H9 (cell line): ENCODE measurements at regions not wholly inside any gene's neighbourhood (a gene's known extent, or its start where the extent isn't known, plus 50 kb on each side); places are given as distances from the start of the nearest gene placed in this dataset.

Source experiments
- DNase-seq: peaks from one replicate; pipeline ENCODE4 v3.0.0-alpha.2; 2017
- H2AFZ ChIP-seq: one replicate; pipeline ENCODE4 v1.6.1; 2013; ENCODE audit warnings: mild to moderate bottlenecking, low read length, control low read depth, moderate library complexity
- H2AK5ac ChIP-seq: 2 replicates; pipeline ENCODE4 v1.6.1; 2013; ENCODE audit warnings: low read length, control low read depth, mixed read lengths; ENCODE audit not compliant: insufficient read length
- H2BK120ac ChIP-seq: one replicate; pipeline ENCODE4 v1.6.1; 2013; ENCODE audit warnings: low read depth, mild to moderate bottlenecking, low read length, control low read depth, inconsistent platforms; ENCODE audit not compliant: poor library complexity, severe bottlenecking
- H2BK12ac ChIP-seq: 2 replicates; pipeline ENCODE4 v1.6.1; 2013; ENCODE audit warnings: low read length, control low read depth, mixed read lengths, low read depth; ENCODE audit not compliant: insufficient read length
- H2BK15ac ChIP-seq: 2 replicates; pipeline ENCODE4 v1.6.1; 2013; ENCODE audit warnings: low read depth, low read length, control low read depth
- H2BK20ac ChIP-seq: one replicate; pipeline ENCODE4 v1.6.1; 2013; ENCODE audit warnings: low read depth, mild to moderate bottlenecking, low read length, control low read depth, inconsistent platforms; ENCODE audit not compliant: poor library complexity, severe bottlenecking
- H2BK5ac ChIP-seq: 2 replicates; pipeline ENCODE4 v1.6.1; 2013; ENCODE audit warnings: low read length, control low read depth, mixed read lengths; ENCODE audit not compliant: insufficient read length
- H3K14ac ChIP-seq: 2 replicates; pipeline ENCODE4 v1.6.1; 2013; ENCODE audit warnings: low read length, control low read depth; ENCODE audit not compliant: insufficient read depth
- H3K18ac ChIP-seq: 2 replicates; pipeline ENCODE4 v1.6.1; 2013; ENCODE audit warnings: low read depth, mild to moderate bottlenecking, mixed read lengths, low read length, control low read depth; ENCODE audit not compliant: insufficient read length
- H3K23ac ChIP-seq: 2 replicates; pipeline ENCODE4 v1.6.1; 2013; ENCODE audit warnings: low read length, control low read depth, mixed read lengths, low read depth; ENCODE audit not compliant: insufficient read length
- H3K23me2 ChIP-seq: 2 replicates; pipeline ENCODE4 v1.6.1; 2013; ENCODE audit warnings: low read depth, mild to moderate bottlenecking, mixed read lengths, low read length, control low read depth; ENCODE audit not compliant: insufficient read length, poor library complexity, severe bottlenecking
- H3K27ac ChIP-seq: 2 replicates; pipeline ENCODE4 v1.5.1; 2013; ENCODE audit warnings: low read length, control low read depth, mixed read lengths, low read depth; ENCODE audit not compliant: insufficient read length
- H3K27me3 ChIP-seq: 2 replicates; pipeline ENCODE4 v1.6.1; 2013; ENCODE audit warnings: low read length, control low read depth, inconsistent platforms; ENCODE audit not compliant: insufficient read depth
- H3K4ac ChIP-seq: 2 replicates; pipeline ENCODE4 v1.6.1; 2013; ENCODE audit warnings: low read depth, mild to moderate bottlenecking, control low read depth, inconsistent platforms, low read length, moderate library complexity
- H3K4me1 ChIP-seq: 2 replicates; pipeline ENCODE4 v1.6.1; 2013; ENCODE audit warnings: low read length, control low read depth, inconsistent platforms; ENCODE audit not compliant: insufficient read depth
- H3K4me2 ChIP-seq: 2 replicates; pipeline ENCODE4 v1.6.1; 2013; ENCODE audit warnings: low read length, control low read depth, mixed read lengths; ENCODE audit not compliant: insufficient read length, insufficient read depth
- H3K56ac ChIP-seq: 2 replicates; pipeline ENCODE4 v1.6.1; 2013; ENCODE audit warnings: low read depth, mild to moderate bottlenecking, mixed read lengths, low read length, control low read depth; ENCODE audit not compliant: insufficient read length
- H3K79me1 ChIP-seq: 2 replicates; pipeline ENCODE4 v1.6.1; 2013; ENCODE audit warnings: low read depth, mild to moderate bottlenecking, moderate library complexity, low read length, control low read depth, inconsistent platforms; ENCODE audit not compliant: insufficient read depth, poor library complexity, severe bottlenecking
- H3K79me2 ChIP-seq: 2 replicates; pipeline ENCODE4 v1.6.1; 2013; ENCODE audit warnings: low read length, control low read depth, inconsistent platforms; ENCODE audit not compliant: insufficient read depth
- H3K9ac ChIP-seq: 2 replicates; pipeline ENCODE4 v1.6.1; 2013; ENCODE audit warnings: low read length, control low read depth, mixed read lengths; ENCODE audit not compliant: insufficient read length; ENCODE audit errors: extremely low read depth
- H3K9me3 ChIP-seq: one replicate; pipeline ENCODE4 v1.6.1; 2013; ENCODE audit warnings: low read depth, low read length, inconsistent platforms; ENCODE audit not compliant: control insufficient read depth
- H3T11ph ChIP-seq: one replicate; pipeline ENCODE4 v1.6.1; 2013; ENCODE audit warnings: mild to moderate bottlenecking, low read length, control low read depth, inconsistent platforms
- H4K20me1 ChIP-seq: one replicate; pipeline ENCODE4 v1.6.1; 2013; ENCODE audit not compliant: control insufficient read depth, insufficient read length, insufficient read depth
- H4K5ac ChIP-seq: 2 replicates; pipeline ENCODE4 v1.6.1; 2013; ENCODE audit warnings: low read depth, mild to moderate bottlenecking, mixed read lengths, low read length, control low read depth; ENCODE audit not compliant: insufficient read length
- H4K8ac ChIP-seq: replicated peaks from 2 replicates; pipeline ENCODE4 v1.6.1; 2013; ENCODE audit warnings: low read length, control low read depth, mixed read lengths, low read depth; ENCODE audit not compliant: insufficient read length
- H4K91ac ChIP-seq: 2 replicates; pipeline ENCODE4 v1.6.1; 2013; ENCODE audit warnings: low read depth, mild to moderate bottlenecking, moderate library complexity, mixed read lengths, low read length, control low read depth; ENCODE audit not compliant: insufficient read length
- H3K27ac Mint-ChIP-seq, 3 experiments: 2 replicates in 2 of 3; 3 replicates in 1 of 3; pipeline ENCODE4 v1.8.0; 2020 to 2021; ENCODE audit warnings: mixed read lengths in 3 of 3, mild to moderate bottlenecking in 1 of 3, moderate library complexity in 1 of 3
- H3K27me3 Mint-ChIP-seq: 2 replicates; pipeline ENCODE4 v1.8.0; 2021; ENCODE audit warnings: low read depth, mild to moderate bottlenecking, moderate library complexity, mixed read lengths
- H3K36me3 Mint-ChIP-seq, 3 experiments: 2 replicates in 2 of 3; 3 replicates in 1 of 3; pipeline ENCODE4 v1.8.0; 2020 to 2021; ENCODE audit warnings: low read depth in 3 of 3, mixed read lengths in 3 of 3; ENCODE audit not compliant: insufficient read depth in 1 of 3
- H3K4me1 Mint-ChIP-seq, 2 experiments: 2 replicates each; pipeline ENCODE4 v1.8.0; 2020; ENCODE audit warnings: mixed read lengths in 2 of 2
- H3K4me3 Mint-ChIP-seq, 2 experiments: 2 replicates in 1 of 2; 3 replicates in 1 of 2; pipeline ENCODE4 v1.8.0; 2020 to 2021; ENCODE audit warnings: mild to moderate bottlenecking in 2 of 2, mixed read lengths in 2 of 2, moderate library complexity in 1 of 2
- H3K9me3 Mint-ChIP-seq, 2 experiments: 2 replicates in 1 of 2; 3 replicates in 1 of 2; pipeline ENCODE4 v1.8.0; 2020; ENCODE audit warnings: mild to moderate bottlenecking in 2 of 2, mixed read lengths in 2 of 2, moderate library complexity in 1 of 2
- CTCF ChIP-seq: fragments of 200-600 bp; sonication (generic); conservative IDR thresholded peaks from 3 replicates; pipeline ENCODE4 v1.8.0; 2021; ENCODE audit warnings: antibody characterized with exemption, mild to moderate bottlenecking
- whole genome bisulfite sequencing: extraction: QIAGEN DNeasy Blood & Tissue Kit; methylation state at CpG from one replicate; pipeline ENCODE4 v1.1.7; 2013; ENCODE audit warnings: missing lambda C conversion rate, low lambda C conversion rate, mixed read lengths; ENCODE audit not compliant: insufficient read length; ENCODE audit errors: extremely low coverage; 5-methylcytosine and 5-hydroxymethylcytosine counted together

- no peak overlapping the region for H3K4ac ChIP-seq
- H3K36me3 Mint-ChIP-seq: peaks cover 0 to 6% (median 0%) of the 10 kb centered on the region in 3 experiments; a peak in 3 of 7 replicates
- no peak overlapping the region for H3K9ac ChIP-seq
- no peak for TF ChIP-seq CTCF
- H3K4me3 Mint-ChIP-seq: no peak overlapping the region
- no peak overlapping the region for H3K23ac ChIP-seq
- H3K79me1 ChIP-seq: no peaks in the 10 kb centered on the region
- peak overlapping the region in 1 of 3 experiments; percentile 3; a peak in 1 of 7 replicates for H3K27ac Mint-ChIP-seq
- no peaks in the 10 kb centered on the region for H4K20me1 ChIP-seq
- WGBS: no CpG with 5 or more reads among the region's 3 CpGs
- no peak overlapping the region for H3T11ph ChIP-seq
- no peak overlapping the region for H3K56ac ChIP-seq
- H2BK5ac ChIP-seq: no peak overlapping the region
- H2BK20ac ChIP-seq: no peak overlapping the region
- H3K18ac ChIP-seq: no peak overlapping the region
- no peak overlapping the region for H3K14ac ChIP-seq
- H4K91ac ChIP-seq: no peak overlapping the region
- peaks cover 20 to 22% of the 10 kb centered on the region in 2 experiments for H3K4me1 Mint-ChIP-seq
- H3K27me3 Mint-ChIP-seq: no peaks in the 10 kb centered on the region
- H2BK15ac ChIP-seq: no peak overlapping the region
- no peak for DNase-seq
- H3K4me1 ChIP-seq: no peaks in the 10 kb centered on the region; the same call in 1 of the 2 replicates
- H3K27ac ChIP-seq: no peak overlapping the region
- peaks cover 0 to 33% of the 10 kb centered on the region in 2 experiments; a peak in 3 of 5 replicates for H3K9me3 Mint-ChIP-seq
- H3K27me3 ChIP-seq: no peaks in the 10 kb centered on the region
- H3K79me2 ChIP-seq: no peaks in the 10 kb centered on the region
- peaks cover 27% of the 10 kb centered on the region for H3K9me3 ChIP-seq
- no peak overlapping the region for H2BK120ac ChIP-seq
- H2BK12ac ChIP-seq: no peak overlapping the region
- no peak overlapping the region for H2AK5ac ChIP-seq
- no peak overlapping the region for H4K5ac ChIP-seq
- H4K8ac ChIP-seq: no peak overlapping the region
- H2AFZ ChIP-seq: no peak overlapping the region
- no peak overlapping the region for H3K4me2 ChIP-seq
- no peaks in the 10 kb centered on the region for H3K23me2 ChIP-seq
Measured at GRCh38 chrX:20952180-20952579, 422.0 kb upstream of the CNKSR2 start.
